Putamen (tissue), 1 donor: ENCODE measurements at regions not wholly inside any gene's neighbourhood (a gene's known extent, or its start where the extent isn't known, plus 50 kb on each side); places are given as distances from the start of the nearest gene placed in this dataset.
A peak's percentile ranks its signal among the peaks of the same experiment; 100 is the strongest.
"Not testable (repeated sequence)": the region's sequence is repeated elsewhere in the genome, so short reads cannot be mapped to it uniquely, and the experiment has no call there.

Source experiments
- DNase-seq: peaks from one replicate; pipeline ENCODE4 v3.0.0-alpha.2; 2016; ENCODE audit warnings: low spot score

GRCh38 chr2:42998721-42999120 is 206.3 kb upstream of the HAAO start:
- no peak for DNase-seq

- DNase-seq, result no peak
Observed at GRCh38 chr2:42996528-42996927, 204.1 kb upstream of the HAAO start.

GRCh38 chr2:42995752-42996422 is 203.5 kb upstream of the HAAO start:
- no peak for DNase-seq

DNA sequence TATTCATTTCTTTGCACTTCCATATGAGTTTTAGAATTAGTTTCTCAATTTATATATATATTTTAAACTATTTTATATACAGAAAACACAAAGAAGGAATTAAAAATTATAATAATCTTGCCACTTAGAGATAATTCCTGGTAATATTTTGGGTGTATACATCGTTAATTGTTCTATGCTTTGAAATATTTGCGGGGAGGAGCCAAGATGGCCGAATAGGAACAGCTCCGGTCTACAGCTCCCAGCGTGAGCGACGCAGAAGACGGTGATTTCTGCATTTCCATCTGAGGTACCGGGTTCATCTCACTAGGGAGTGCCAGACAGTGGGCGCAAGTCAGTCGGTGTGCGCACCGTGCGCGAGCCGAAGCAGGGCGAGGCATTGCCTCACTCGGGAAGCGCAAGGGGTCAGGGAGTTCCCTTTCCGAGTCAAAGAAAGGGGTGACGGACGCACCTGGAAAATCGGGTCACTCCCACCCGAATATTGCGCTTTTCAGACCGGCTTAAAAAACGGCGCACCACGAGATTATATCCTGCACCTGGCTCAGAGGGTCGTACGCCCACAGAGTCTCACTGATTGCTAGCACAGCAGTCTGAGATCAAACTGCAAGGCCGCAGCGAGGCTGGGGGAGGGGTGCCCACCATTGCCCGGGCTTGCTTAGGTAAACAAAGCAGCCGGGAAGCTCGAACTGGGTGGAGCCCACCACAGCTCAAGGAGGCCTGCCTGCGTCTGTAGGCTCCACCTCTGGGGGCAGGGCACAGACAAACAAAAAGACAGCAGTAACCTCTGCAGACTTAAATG is 197.1 kb upstream of the HAAO start:
- not testable (repeated sequence) for DNase-seq

DNA sequence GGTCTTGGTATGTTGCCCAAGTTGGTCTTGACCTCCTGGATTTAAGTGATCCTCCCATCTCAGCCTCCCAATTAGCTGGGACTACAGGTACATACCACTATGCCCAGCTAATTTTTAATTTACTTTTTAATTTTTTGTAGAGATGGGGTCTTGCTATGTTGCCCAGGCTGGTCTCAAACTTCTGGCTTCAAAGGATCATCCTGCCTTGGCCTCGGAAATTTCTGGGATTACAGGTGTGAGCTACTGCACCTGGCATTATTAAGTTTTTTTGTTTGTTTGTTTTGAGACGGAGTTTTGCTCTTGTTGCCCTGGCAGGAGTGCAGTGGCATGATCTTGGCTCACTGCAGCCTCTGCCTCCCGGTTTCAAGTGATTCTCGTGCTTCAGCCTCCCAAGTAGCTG is 195.7 kb upstream of the HAAO start:
- DNase-seq, result not testable (repeated sequence)

- DNase-seq, result no peak
Observed at GRCh38 chr2:42987112-42987922, 194.9 kb upstream of the HAAO start.

- DNase-seq, result no peak
Observed at GRCh38 chr2:42984617-42985016, 192.2 kb upstream of the HAAO start.

DNA sequence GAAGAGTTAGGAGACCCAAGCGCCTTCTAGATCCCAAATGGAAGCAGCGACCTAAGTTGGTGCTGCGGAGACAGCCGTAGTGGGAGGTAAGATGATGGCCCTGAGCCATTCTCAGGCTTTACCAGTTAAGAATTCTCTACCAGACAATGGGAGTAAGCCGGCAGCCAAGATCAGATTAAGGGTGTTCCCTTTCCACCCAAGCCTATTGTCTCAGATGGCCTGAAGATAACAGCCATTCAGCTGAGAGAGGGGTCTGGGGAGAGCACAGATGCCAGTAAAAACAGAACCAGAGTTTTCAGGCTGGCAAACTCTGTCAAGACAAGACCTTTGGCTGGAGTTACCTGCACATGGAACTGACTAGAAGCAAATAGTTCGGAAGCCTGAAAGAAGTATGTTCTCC is 191.7 kb upstream of the HAAO start:
- no peak for DNase-seq

DNA sequence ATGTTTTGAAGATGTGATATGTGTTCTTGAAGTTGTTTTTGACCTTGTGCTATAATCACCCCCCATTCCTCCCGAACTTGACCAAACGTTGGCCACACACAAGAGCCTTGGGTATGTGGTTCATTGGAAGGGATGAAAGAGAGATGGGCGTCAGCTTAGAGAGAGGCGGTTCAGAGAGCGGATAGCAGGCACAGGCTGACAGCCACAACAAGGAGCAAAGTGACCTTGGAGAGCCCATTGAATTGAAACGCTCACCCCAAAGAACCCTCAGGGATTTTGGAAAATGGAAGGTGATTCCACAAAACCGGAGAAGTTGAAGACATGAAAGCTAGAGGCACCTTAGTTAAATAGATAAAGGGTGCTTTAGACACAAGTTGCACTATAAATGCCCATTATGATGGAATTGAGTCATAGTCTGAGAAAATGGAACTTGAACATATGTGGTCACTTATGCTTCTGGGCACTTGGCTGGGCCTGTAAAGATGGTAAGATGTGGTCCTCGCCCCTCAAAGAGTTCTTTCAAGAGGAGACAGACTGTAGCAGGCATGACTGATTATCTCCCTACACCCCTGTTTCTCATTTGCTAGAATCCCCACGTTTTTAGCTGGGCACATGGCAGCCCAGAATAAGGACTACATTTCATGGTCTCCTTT is 188.5 kb upstream of the HAAO start:
- no peak for DNase-seq

- DNase-seq, result no peak
Observed at GRCh38 chr2:42979870-42980763, 187.7 kb upstream of the HAAO start.

- no peak for DNase-seq
Observed at GRCh38 chr2:42979416-42979869, 187.1 kb upstream of the HAAO start.

GRCh38 chr2:42978887-42979415 is 186.6 kb upstream of the HAAO start:
- no peak for DNase-seq

DNA sequence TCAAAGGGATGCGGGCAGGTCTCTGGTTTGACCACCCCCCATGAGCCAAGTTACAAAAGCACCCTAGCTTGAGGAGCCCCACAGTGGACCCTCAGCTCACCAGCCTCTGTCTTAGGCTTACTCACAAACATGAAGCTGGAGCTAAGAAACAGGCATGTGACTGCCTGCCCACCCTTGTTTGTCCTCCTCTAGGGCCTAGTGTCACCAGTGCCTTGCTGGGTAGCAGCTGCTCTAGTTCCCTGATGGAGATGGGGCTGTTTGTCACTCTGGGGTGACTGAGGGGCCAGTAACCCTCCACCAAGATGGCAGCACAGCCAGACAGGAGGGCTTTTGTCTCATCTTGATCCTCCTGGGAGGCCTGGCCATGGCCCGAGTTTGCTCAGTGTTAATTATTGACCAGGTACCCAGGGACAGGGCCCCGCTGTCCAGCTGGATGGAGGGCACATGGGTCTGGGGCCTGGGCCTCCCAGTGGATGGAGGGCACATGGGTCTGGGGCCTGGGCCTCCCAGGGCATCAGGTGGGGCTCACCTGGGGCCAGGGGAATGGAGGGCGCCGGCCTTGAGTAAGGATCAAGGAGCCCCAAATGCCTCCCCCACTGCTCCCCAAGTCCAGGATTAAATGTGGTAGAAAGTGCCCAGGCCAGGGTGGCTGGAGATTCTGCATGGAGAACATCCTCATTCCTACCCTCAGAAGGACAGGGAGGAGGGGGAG is 185.9 kb upstream of the HAAO start:
- DNase-seq, result no peak

DNA sequence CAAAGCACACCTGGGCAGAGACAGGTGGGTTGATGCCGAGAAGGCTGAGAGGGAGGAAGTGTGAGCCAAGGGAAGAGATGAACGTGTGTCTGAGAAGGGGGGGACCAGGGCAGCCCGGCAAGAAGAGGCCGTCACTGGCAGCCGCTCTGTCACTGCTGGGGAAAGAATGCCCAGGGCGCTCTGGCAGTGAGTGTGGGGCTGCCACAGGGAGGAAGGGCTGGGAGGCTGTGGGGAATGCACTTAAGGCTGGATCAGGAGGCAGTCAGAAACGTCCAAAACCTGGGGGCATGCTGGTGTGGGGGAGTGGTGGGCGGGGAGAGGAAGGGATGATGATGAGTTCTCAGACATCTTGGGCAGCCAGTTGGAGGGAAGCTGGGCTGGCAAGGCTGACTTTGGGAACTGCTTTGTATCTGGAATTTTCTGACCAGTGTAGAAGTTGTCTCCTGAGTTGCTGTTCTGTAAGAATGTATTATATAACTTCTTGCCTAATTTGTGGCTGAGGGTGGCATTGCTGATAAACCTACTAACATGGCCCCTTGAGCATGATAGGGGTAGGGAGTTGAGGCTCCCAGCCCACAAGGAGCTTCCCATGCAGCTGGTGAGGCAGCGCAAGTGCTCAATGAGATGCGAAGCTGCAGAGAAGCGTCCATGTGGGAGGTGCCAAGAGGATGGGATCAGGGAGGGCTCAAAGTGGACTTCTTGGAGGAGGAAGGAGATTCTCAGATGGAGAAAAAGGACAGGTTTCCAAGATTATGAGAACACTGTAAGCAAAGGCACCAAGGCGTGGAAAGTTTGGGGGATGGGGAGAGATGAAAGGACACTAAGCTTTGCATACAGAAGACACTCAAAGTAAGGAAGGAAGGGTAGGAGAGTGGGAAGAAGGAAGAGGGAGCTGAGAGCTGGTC is 185.1 kb upstream of the HAAO start:
- DNase-seq, result no peak

- no peak for DNase-seq
Observed at GRCh38 chr2:42976351-42976750, 184.0 kb upstream of the HAAO start.

- peak; percentile 64 for DNase-seq
Observed at GRCh38 chr2:42974721-42975717, 182.6 kb upstream of the HAAO start.

GRCh38 chr2:42974169-42974720 is 181.9 kb upstream of the HAAO start:
- DNase-seq, result no peak

GRCh38 chr2:42973726-42974125 is 181.3 kb upstream of the HAAO start:
- no peak for DNase-seq
